B cell (primary cell): ENCODE measurements at regions not wholly inside any gene's neighbourhood (a gene's known extent, or its start where the extent isn't known, plus 50 kb on each side); places are given as distances from the start of the nearest gene placed in this dataset.
"Not testable (repeated sequence)": the region's sequence is repeated elsewhere in the genome, so short reads cannot be mapped to it uniquely, and the experiment has no call there.

ENCODE experiments used
- ATAC-seq: fragments of 200-7000 bp; cut with Tn5 transposase; one replicate; pipeline ENCODE4 v1.10.0; 2021; ENCODE audit warnings: low read depth, mild to moderate bottlenecking, moderate number of reproducible peaks, moderate library complexity
- CTCF ChIA-PET: fragments of 350-600 bp; sonication (Branson Sonifier 250); formaldehyde crosslinking; loops from one replicate; lab custom pipeline; 2021; ENCODE audit warnings: antibody characterized with exemption, inconsistent platforms; lab: Charles Lee
- POLR2A ChIA-PET: fragments of 350-600 bp; sonication (Branson Sonifier 250); formaldehyde crosslinking; loops from one replicate; lab custom pipeline; 2021; ENCODE audit warnings: antibody characterized with exemption; lab: Charles Lee
- DNase-seq: peaks from one replicate; pipeline ENCODE4 v3.0.0; 2013
- H2AFZ ChIP-seq: 2 replicates; pipeline ENCODE4 v1.6.1; 2012; ENCODE audit warnings: mild to moderate bottlenecking, low read depth, low read length; ENCODE audit not compliant: insufficient read depth, poor library complexity, severe bottlenecking
- H3K27ac ChIP-seq, 2 donors: 1 replicate in 1 of 2; 2 replicates in 1 of 2; pipeline ENCODE4 v1.5.1; 2012 to 2013; ENCODE audit warnings: low read length in 2 of 2, mild to moderate bottlenecking in 2 of 2, moderate library complexity in 1 of 2
- H3K27me3 ChIP-seq, 4 experiments: fragments of 200-600 bp in 1 of 4; sonication (generic) in 1 of 4; replicated peaks in 1 of 4; 1 replicate in 2 of 4; 2 replicates in 2 of 4; pipeline versions ENCODE4 v1.6.1 to v1.7.0; 2013 to 2016; ENCODE audit warnings: low read length in 3 of 4, mild to moderate bottlenecking in 2 of 4, mixed read lengths in 1 of 4, moderate library complexity in 1 of 4; ENCODE audit not compliant: insufficient read depth in 4 of 4, control insufficient read depth in 3 of 4; ENCODE audit errors: control extremely low read depth in 1 of 4
- H3K36me3 ChIP-seq, 2 experiments: replicated peaks in 1 of 2; 1 replicate in 1 of 2; 2 replicates in 1 of 2; pipeline versions ENCODE4 v1.6.1 to v1.7.1; 2013; ENCODE audit warnings: low read length in 1 of 2; ENCODE audit not compliant: insufficient read depth in 2 of 2, control insufficient read depth in 1 of 2; ENCODE audit errors: control extremely low read depth in 1 of 2, extremely low read depth in 1 of 2
- H3K4me1 ChIP-seq, 2 donors: fragments of 200-600 bp in 1 of 2; sonication (generic) in 1 of 2; 1 replicate in 1 of 2; 2 replicates in 1 of 2; pipeline versions ENCODE4 v1.5.1 to v1.6.1; 2013 to 2017; ENCODE audit warnings: low read length in 2 of 2; ENCODE audit not compliant: control insufficient read depth in 2 of 2, insufficient read depth in 2 of 2
- H3K4me2 ChIP-seq: replicated peaks from 2 replicates; pipeline ENCODE3; 2012; ENCODE audit warnings: mild to moderate bottlenecking, low read depth, low read length; ENCODE audit not compliant: poor library complexity, severe bottlenecking
- H3K4me3 ChIP-seq, 5 experiments: fragments of 200-600 bp in 1 of 5; sonication (generic) in 1 of 5; 1 replicate in 3 of 5; 2 replicates in 2 of 5; pipeline versions ENCODE4 v1.5.1 to v1.7.0; 2011 to 2016; ENCODE audit warnings: low read length in 4 of 5, mild to moderate bottlenecking in 4 of 5, low read depth in 2 of 5, control low read depth in 1 of 5, moderate library complexity in 1 of 5; ENCODE audit not compliant: insufficient read depth in 1 of 5; ENCODE audit errors: control extremely low read depth in 1 of 5, extremely low read depth in 1 of 5
- H3K79me2 ChIP-seq: fragments of 200-600 bp; sonication (generic); one replicate; pipeline ENCODE4 v1.6.0; 2016; ENCODE audit warnings: low read length; ENCODE audit not compliant: control insufficient read depth, insufficient read depth
- H3K9ac ChIP-seq: fragments of 200-600 bp; sonication (generic); 2 replicates; pipeline ENCODE4 v1.6.1; 2017; ENCODE audit warnings: mild to moderate bottlenecking, low read length, moderate library complexity
- H3K9me3 ChIP-seq, 3 donors: one replicate each; pipeline versions ENCODE4 v1.6.1 to v1.7.1; 2013; ENCODE audit warnings: low read length in 2 of 3; ENCODE audit not compliant: control insufficient read depth in 2 of 3, insufficient read depth in 1 of 3; ENCODE audit errors: control extremely low read depth in 1 of 3
- H4K20me1 ChIP-seq: 2 replicates; pipeline ENCODE4 v1.6.0; 2012; ENCODE audit warnings: mild to moderate bottlenecking, low read length; ENCODE audit not compliant: insufficient read depth, control insufficient read depth, poor library complexity, severe bottlenecking
- H3K27ac Mint-ChIP-seq: one replicate; pipeline ENCODE4 v1.8.0; 2021; ENCODE audit warnings: mixed read lengths
- H3K27me3 Mint-ChIP-seq: one replicate; pipeline ENCODE4 v1.8.0; 2021; ENCODE audit warnings: mixed read lengths
- H3K4me1 Mint-ChIP-seq: one replicate; pipeline ENCODE4 v1.8.0; 2021; ENCODE audit warnings: mixed read lengths
- H3K4me3 Mint-ChIP-seq: one replicate; pipeline ENCODE4 v1.8.0; 2021; ENCODE audit warnings: mixed read lengths
- H3K9me3 Mint-ChIP-seq: one replicate; pipeline ENCODE4 v1.8.0; 2022; ENCODE audit warnings: mixed read lengths; ENCODE audit not compliant: insufficient read depth
- EZH2 ChIP-seq: IDR thresholded peaks from 2 replicates; pipeline ENCODE4 v1.6.1; 2012; ENCODE audit warnings: borderline replicate concordance, low read depth, mild to moderate bottlenecking, moderate library complexity, low read length; ENCODE audit not compliant: insufficient read depth, poor library complexity, severe bottlenecking
- WGBS: methylation state at CpG from one replicate; pipeline ENCODE4 v1.1.5; 2013; ENCODE audit warnings: missing lambda C conversion rate; ENCODE audit not compliant: insufficient coverage; 5-methylcytosine and 5-hydroxymethylcytosine counted together
- intact Hi-C: fragments of 100-400 bp; cut with micrococcal nuclease; formaldehyde crosslinking; loops from one replicate; pipeline ENCODE4 v1.10.0; 2022
- TF ChIP-seq, protein P1 (sequence below): fragments of 200-600 bp; IDR thresholded peaks from one replicate; pipeline ENCODE4 v1.8.0; 2022; ENCODE audit warnings: antibody characterized with exemption, mild to moderate bottlenecking

DNA sequence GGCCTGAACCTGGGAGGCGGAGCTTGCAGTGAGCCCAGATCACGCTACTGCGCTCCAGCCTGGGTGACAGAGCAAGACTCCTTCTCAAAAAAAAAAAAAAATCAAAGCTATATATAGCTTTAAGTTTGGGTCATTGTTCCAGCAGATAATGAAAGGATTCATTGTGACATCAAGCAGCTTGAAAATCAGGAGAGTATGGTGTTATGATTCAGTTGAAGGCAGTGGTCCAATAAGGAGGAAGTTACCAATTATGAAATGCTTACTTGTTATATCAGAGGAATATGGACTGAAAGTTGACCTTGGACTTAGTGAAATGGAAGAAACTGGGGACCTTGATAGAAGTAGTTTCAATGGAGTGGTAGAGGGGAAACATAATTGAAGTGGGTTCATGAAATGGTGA is 140.4 kb upstream of the MAD2L1 start:
- Histone ChIP-seq H3K79me2 (no peaks in the 10 kb centered on the region), H3K27ac (no peak overlapping the region), H2AFZ (no peak overlapping the region), H3K9me3 (no peaks in the 10 kb centered on the region), H3K36me3 (no peaks in the 10 kb centered on the region), H3K9ac (no peak overlapping the region), H3K27me3 (no peaks in the 10 kb centered on the region), H3K4me3 (no peak overlapping the region), H3K4me2 (no peak overlapping the region), H3K4me1 (no peaks in the 10 kb centered on the region), H4K20me1 (no peaks in the 10 kb centered on the region)
- ChIA-PET POLR2A (no interaction called here), CTCF (no interaction called here)
- WGBS = 83% methylated on average over 1 of the region's 3 CpGs
- TF ChIP-seq EZH2 = no peak
- TF ChIP-seq, protein P1, sequence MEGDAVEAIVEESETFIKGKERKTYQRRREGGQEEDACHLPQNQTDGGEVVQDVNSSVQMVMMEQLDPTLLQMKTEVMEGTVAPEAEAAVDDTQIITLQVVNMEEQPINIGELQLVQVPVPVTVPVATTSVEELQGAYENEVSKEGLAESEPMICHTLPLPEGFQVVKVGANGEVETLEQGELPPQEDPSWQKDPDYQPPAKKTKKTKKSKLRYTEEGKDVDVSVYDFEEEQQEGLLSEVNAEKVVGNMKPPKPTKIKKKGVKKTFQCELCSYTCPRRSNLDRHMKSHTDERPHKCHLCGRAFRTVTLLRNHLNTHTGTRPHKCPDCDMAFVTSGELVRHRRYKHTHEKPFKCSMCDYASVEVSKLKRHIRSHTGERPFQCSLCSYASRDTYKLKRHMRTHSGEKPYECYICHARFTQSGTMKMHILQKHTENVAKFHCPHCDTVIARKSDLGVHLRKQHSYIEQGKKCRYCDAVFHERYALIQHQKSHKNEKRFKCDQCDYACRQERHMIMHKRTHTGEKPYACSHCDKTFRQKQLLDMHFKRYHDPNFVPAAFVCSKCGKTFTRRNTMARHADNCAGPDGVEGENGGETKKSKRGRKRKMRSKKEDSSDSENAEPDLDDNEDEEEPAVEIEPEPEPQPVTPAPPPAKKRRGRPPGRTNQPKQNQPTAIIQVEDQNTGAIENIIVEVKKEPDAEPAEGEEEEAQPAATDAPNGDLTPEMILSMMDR = no peak
- no peak overlapping the region for H3K27ac Mint-ChIP-seq
- no peak for ATAC-seq
- no peak overlapping the region for H3K4me3 Mint-ChIP-seq
- intact Hi-C loops = no loop called here
- DNase-seq = no peak
- H3K4me1 Mint-ChIP-seq = no peaks in the 10 kb centered on the region
- no peaks in the 10 kb centered on the region for H3K9me3 Mint-ChIP-seq
- H3K27me3 Mint-ChIP-seq = no peaks in the 10 kb centered on the region

DNA sequence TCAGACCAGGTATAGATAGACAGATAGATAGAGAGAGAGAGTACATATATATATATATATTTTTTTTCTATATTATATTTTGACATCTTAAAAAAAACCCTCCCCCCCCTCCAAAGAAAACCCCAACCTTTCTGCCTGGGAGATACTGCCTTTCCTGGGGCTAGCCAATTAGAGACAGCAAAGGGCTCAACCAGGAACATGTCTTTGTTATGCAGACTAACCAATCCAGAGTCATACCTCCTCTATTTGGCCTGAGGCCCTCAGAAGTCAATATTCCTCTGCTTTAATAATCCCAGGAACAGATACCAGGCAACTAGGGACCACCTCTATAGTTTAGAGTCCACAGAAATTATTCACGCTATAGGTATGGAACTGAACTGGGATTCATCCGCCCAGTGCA is 135.6 kb upstream of the MAD2L1 start:
- ChIA-PET CTCF (no interaction called here), POLR2A (no interaction called here)
- Histone ChIP-seq H3K4me3 (no peak overlapping the region), H3K9me3 (no peaks in the 10 kb centered on the region), H3K79me2 (no peaks in the 10 kb centered on the region), H2AFZ (no peak overlapping the region), H3K27me3 (no peaks in the 10 kb centered on the region), H3K36me3 (no peaks in the 10 kb centered on the region), H3K4me2 (no peak overlapping the region), H3K4me1 (no peaks in the 10 kb centered on the region), H3K9ac (no peak overlapping the region), H4K20me1 (no peaks in the 10 kb centered on the region), H3K27ac (no peak overlapping the region)
- no peaks in the 10 kb centered on the region for H3K27me3 Mint-ChIP-seq
- 100% methylated on average over 2 of the region's 2 CpGs for WGBS
- H3K27ac Mint-ChIP-seq = no peak overlapping the region
- DNase-seq = no peak
- H3K4me1 Mint-ChIP-seq = no peaks in the 10 kb centered on the region
- H3K4me3 Mint-ChIP-seq = no peak overlapping the region
- H3K9me3 Mint-ChIP-seq = no peaks in the 10 kb centered on the region
- TF ChIP-seq, protein P1 = no peak
- TF ChIP-seq EZH2 = no peak
- intact Hi-C loops = no loop called here
- no peak for ATAC-seq

DNA sequence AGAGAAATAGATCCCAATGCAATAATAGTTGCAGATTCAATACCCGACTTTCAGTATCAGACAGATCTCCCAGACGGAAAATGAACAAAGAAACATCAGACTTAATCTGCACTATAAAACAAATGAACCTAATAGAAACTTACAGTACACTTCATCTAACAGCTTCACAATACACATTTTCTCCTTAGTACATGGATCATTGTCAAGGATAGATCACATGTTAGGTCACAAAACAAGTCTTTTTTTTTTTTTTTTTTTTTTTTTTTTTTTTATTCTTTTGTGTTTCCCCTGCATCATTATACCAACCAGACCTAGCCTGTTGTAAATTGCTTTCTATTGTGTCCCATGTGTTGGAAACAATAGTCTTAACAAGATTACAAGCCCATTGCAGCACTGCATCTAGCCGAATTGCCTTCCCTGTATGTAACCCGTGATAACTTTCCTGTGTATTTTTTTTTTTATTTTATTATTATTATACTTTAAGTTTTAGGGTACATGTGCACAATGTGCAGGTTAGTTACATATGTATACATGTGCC is 134.0 kb upstream of the MAD2L1 start:
- POLR2A ChIA-PET, H3K79me2 ChIP-seq, H3K4me1 Mint-ChIP-seq, H3K4me1 ChIP-seq, intact Hi-C loops, H3K27ac ChIP-seq, H3K27me3 Mint-ChIP-seq, H3K4me3 ChIP-seq, H4K20me1 ChIP-seq, H3K4me3 Mint-ChIP-seq, H3K4me2 ChIP-seq, CTCF ChIA-PET, H3K9me3 ChIP-seq, H3K36me3 ChIP-seq, ATAC-seq, H2AFZ ChIP-seq, H3K9ac ChIP-seq, H3K9me3 Mint-ChIP-seq, H3K27me3 ChIP-seq, DNase-seq, H3K27ac Mint-ChIP-seq: not testable (repeated sequence)
- no CpG with 5 or more reads among the region's 4 CpGs for WGBS
